CD4-positive, alpha-beta memory T cell (primary cell): ENCODE measurements at regions not wholly inside any gene's neighbourhood (a gene's known extent, or its start where the extent isn't known, plus 50 kb on each side); places are given as distances from the start of the nearest gene placed in this dataset.
"Not testable (repeated sequence)": the region's sequence is repeated elsewhere in the genome, so short reads cannot be mapped to it uniquely, and the experiment has no call there.

Source experiments
- CTCF ChIA-PET: fragments of 350-600 bp; sonication (Branson Sonifier 250); formaldehyde crosslinking; loops from one replicate; lab custom pipeline; 2021; ENCODE audit warnings: inconsistent platforms; ENCODE audit not compliant: partially characterized antibody; lab: Charles Lee
- POLR2A ChIA-PET: fragments of 350-600 bp; sonication (Branson Sonifier 250); formaldehyde crosslinking; loops from one replicate; lab custom pipeline; 2021; ENCODE audit not compliant: partially characterized antibody; lab: Charles Lee
- DNase-seq, 5 donors: peaks; one replicate each; pipeline versions ENCODE4 v3.0.0 to v3.0.0-alpha.2; 2020 to 2022; ENCODE audit warnings: mixed read lengths in 1 of 5
- H3K27ac ChIP-seq: one replicate; pipeline ENCODE4 v1.7.0; 2013; ENCODE audit warnings: low read depth, low read length
- H3K27me3 ChIP-seq: 2 replicates; pipeline ENCODE4 v1.7.0; 2013; ENCODE audit warnings: mild to moderate bottlenecking, low read length, moderate library complexity; ENCODE audit not compliant: insufficient read depth
- H3K36me3 ChIP-seq: 2 replicates; pipeline ENCODE4 v1.7.0; 2013; ENCODE audit warnings: mild to moderate bottlenecking, low read length, moderate library complexity; ENCODE audit not compliant: insufficient read depth
- H3K4me1 ChIP-seq: 2 replicates; pipeline ENCODE4 v1.7.0; 2013; ENCODE audit warnings: mild to moderate bottlenecking, low read length, moderate library complexity; ENCODE audit not compliant: insufficient read depth
- H3K4me3 ChIP-seq, 2 donors: one replicate each; pipeline ENCODE4 v1.7.0; 2013; ENCODE audit warnings: low read length in 2 of 2, mild to moderate bottlenecking in 1 of 2
- H3K9me3 ChIP-seq, 2 donors: one replicate each; pipeline ENCODE4 v1.7.0; 2013; ENCODE audit warnings: low read length in 2 of 2, control low read depth in 1 of 2; ENCODE audit not compliant: control insufficient read depth in 1 of 2
- H3K27ac Mint-ChIP-seq, 7 donors: one replicate each; pipeline ENCODE4 v1.8.0; 2020 to 2021; ENCODE audit warnings: mixed read lengths in 7 of 7, mild to moderate bottlenecking in 6 of 7, inconsistent platforms in 3 of 7, moderate library complexity in 3 of 7
- H3K27me3 Mint-ChIP-seq, 2 donors: one replicate each; pipeline ENCODE4 v1.8.0; 2020 to 2021; ENCODE audit warnings: mixed read lengths in 2 of 2
- H3K36me3 Mint-ChIP-seq, 2 donors: one replicate each; pipeline ENCODE4 v1.8.0; 2020 to 2021; ENCODE audit warnings: mixed read lengths in 2 of 2, inconsistent platforms in 1 of 2, mild to moderate bottlenecking in 1 of 2
- H3K4me1 Mint-ChIP-seq, 4 donors: one replicate each; pipeline ENCODE4 v1.8.0; 2020 to 2021; ENCODE audit warnings: mixed read lengths in 4 of 4, mild to moderate bottlenecking in 1 of 4
- H3K4me3 Mint-ChIP-seq, 8 donors: one replicate each; pipeline ENCODE4 v1.8.0; 2020 to 2021; ENCODE audit warnings: mixed read lengths in 8 of 8, mild to moderate bottlenecking in 7 of 8, moderate library complexity in 6 of 8, inconsistent platforms in 3 of 8
- H3K9me3 Mint-ChIP-seq, 8 donors: one replicate each; pipeline ENCODE4 v1.8.0; 2020 to 2021; ENCODE audit warnings: mixed read lengths in 8 of 8, mild to moderate bottlenecking in 5 of 8, inconsistent platforms in 3 of 8, moderate library complexity in 1 of 8
- intact Hi-C: fragments of 100-400 bp; cut with micrococcal nuclease; formaldehyde crosslinking; loops from one replicate; pipeline ENCODE4 v1.15.1; 2023

- intact Hi-C loops, H3K9me3 ChIP-seq, H3K4me3 Mint-ChIP-seq, H3K27me3 Mint-ChIP-seq, H3K36me3 Mint-ChIP-seq, POLR2A ChIA-PET, H3K27me3 ChIP-seq, H3K27ac Mint-ChIP-seq, H3K9me3 Mint-ChIP-seq, H3K4me3 ChIP-seq, CTCF ChIA-PET, DNase-seq, H3K4me1 Mint-ChIP-seq, H3K27ac ChIP-seq, H3K4me1 ChIP-seq, H3K36me3 ChIP-seq: not testable (repeated sequence)
These were observed 95.0 kb downstream of the GTF2H2C_2 start for GRCh38 chr5:70510161-70510560.

- not testable (repeated sequence) for H3K9me3 Mint-ChIP-seq
These were observed 95.6 kb downstream of the GTF2H2C_2 start for GRCh38 chr5:70510811-70511210.

More at GRCh38 chr5:70510811-70511210, 95.6 kb downstream of the GTF2H2C_2 start:
- H3K36me3 ChIP-seq, POLR2A ChIA-PET, H3K4me3 Mint-ChIP-seq, H3K36me3 Mint-ChIP-seq, H3K27ac ChIP-seq, H3K4me1 ChIP-seq, H3K9me3 ChIP-seq, intact Hi-C loops, H3K27me3 Mint-ChIP-seq, H3K27ac Mint-ChIP-seq, H3K4me1 Mint-ChIP-seq, H3K27me3 ChIP-seq, H3K4me3 ChIP-seq, CTCF ChIA-PET: not testable (repeated sequence)
- DNase-seq: peak in 1 of 5 donors; percentile 32
